Right lobe of liver (tissue), 4 donors: ENCODE measurements at regions not wholly inside any gene's neighbourhood (a gene's known extent, or its start where the extent isn't known, plus 50 kb on each side); places are given as distances from the start of the nearest gene placed in this dataset.

ENCODE experiments used
- CTCF ChIP-seq, 4 donors: fragments of 200-600 bp in 3 of 4; fragments of 450-650 bp in 1 of 4; IDR thresholded peaks; one replicate each; pipeline versions ENCODE4 v1.5.1 to v1.8.0; 2016 to 2022; ENCODE audit warnings: antibody characterized with exemption in 4 of 4, mild to moderate bottlenecking in 2 of 4
- POLR2A ChIP-seq: fragments of 450-650 bp; IDR thresholded peaks from one replicate; pipeline ENCODE4 v1.6.1; 2017; ENCODE audit warnings: antibody characterized with exemption, mild to moderate bottlenecking
- donor health status: DM: no; HTN: no; CAD: no.
- donor health status: DM: no; HTN: no; CAD: no.
- donor health status: DM: no; HTN: yes; CAD: no.

GRCh38 chr4:63583007-63583406 is 826.2 kb downstream of the TECRL start:
- no peak for TF ChIP-seq CTCF (IDR thresholded peaks at IDR 0.05)
- no peak for TF ChIP-seq POLR2A
